Putamen (tissue), 1 donor: ENCODE measurements at regions not wholly inside any gene's neighbourhood (a gene's known extent, or its start where the extent isn't known, plus 50 kb on each side); places are given as distances from the start of the nearest gene placed in this dataset.

Experiments used
- DNase-seq: peaks from one replicate; pipeline ENCODE4 v3.0.0-alpha.2; 2016; ENCODE audit warnings: low spot score

- DNase-seq: no peak
These were observed 61.4 kb upstream of the TLE3 start for GRCh38 chr15:70159001-70159712.

DNA sequence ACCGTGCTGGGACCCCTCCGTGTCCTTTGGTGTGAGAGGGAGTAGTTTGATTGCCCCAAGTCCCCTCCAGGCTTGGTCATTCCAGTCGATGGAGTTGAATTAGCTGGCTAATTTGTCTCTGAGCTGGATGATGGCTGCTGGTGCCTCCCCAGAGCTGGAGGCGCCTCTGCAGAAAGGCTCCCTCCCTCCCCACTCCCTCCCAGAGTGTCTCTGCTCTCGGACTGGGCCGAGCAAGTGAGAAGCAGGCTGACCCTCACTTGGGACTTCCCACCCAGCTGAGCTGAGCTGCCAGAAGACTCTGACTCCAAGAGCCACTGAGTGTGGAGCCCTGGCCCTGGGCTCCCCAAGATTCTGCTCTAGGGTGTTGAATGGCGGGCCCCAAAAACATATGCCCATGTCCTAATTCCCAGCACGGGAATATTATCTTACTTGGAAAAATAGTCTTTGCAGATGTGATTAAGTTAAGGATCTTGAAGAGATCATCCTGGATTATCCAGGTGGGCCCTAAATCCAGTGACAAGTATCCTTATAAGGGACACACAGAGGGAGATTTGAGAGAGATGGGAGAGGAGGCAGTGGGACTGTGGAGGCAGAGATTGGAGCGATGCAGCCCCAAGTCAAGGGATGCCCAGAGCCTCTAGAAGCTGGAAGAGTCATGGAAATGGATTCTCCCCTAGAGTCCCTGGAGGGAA is 60.7 kb upstream of the TLE3 start:
- DNase-seq: no peak

DNA sequence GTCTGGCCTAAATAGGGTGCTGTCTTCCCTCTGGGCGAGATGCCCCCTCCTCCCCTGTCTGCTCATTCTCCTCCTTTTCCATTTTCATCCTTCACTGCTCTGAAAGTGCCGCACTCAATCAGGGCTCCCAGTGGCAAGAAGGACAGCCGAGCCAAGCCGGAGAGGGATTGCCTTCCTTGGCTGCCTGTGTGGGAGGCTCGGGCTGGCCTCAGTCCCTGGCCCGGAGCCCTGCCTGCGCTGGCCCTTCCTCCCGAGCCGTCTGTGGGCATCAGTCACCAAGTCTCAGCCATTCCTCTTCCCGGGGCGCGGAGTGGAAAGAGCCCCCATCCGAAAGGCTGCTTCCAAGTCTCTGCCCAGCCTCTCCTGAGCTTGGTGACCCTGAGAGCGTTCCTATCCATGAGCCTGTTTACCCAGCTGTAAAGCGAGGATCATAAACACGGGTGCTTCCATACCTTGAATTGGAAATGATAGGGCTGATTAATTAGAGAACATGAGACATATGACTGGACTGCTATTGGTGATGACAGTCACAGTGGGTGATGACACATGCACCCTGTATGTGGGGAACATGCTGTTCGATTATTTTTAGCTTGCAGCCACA is 59.1 kb upstream of the TLE3 start:
- no peak for DNase-seq

GRCh38 chr15:70154718-70155347 is 57.1 kb upstream of the TLE3 start:
- no peak for DNase-seq

DNA sequence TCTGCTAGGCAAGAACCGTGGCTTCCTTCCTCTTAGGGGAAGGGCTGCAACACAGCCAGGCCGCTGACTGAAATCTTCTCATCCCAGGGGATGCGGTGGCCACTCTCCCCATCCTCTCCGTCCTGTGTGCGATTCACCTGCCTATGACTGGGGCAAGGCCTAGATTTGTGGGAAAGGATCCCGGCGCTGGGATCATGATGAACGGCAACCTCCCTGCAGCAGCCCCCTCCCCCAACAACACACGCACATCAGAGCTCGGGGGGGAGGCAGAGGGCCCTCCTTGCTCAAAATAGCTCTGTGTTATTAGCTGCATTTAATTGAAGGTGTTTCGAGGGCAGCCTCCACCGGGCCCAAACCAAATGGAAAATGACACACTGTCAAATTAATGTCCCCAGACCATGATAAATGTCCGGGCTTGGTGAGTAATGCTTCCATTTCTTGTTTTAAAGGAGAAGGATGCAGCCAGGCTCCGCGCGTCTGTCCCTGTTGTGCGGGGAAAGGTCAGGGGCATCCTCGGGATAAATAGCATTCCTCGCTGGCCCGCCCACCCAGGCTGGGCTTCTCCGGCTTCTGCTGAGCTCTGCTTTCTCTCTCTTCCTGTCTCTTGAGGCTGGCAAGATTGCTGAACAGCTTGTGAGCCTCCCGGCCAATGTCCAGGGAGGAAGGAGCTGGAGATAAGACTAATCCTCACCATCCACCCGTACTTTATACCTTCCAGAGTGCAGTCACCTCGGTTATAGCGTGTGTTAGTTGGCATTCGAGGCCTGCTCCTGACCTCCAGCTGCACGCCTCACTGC is 56.4 kb upstream of the TLE3 start:
- no peak for DNase-seq

- no peak for DNase-seq
These were observed 54.4 kb upstream of the TLE3 start for GRCh38 chr15:70152070-70152480.

DNA sequence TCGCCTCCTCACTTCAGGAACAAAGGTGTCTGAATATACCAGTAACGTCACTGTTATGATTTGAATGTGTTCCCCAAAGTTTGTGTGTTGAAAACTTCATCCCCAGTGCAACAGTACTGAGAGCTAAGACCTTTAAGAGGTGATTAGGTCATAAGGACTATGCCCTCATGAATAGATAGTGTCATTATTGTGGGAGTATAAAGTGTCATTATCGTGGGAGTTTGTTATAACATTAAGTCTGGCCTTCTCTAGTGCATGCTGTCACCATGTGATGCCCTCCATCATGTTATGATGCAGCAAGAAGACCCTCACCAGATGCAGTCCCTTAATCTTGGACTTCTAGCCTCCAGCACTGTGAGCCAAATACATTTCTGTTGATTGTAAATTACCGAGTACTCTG is 53.7 kb upstream of the TLE3 start:
- DNase-seq: no peak

GRCh38 chr15:70151003-70151402 is 53.3 kb upstream of the TLE3 start:
- DNase-seq: no peak

DNA sequence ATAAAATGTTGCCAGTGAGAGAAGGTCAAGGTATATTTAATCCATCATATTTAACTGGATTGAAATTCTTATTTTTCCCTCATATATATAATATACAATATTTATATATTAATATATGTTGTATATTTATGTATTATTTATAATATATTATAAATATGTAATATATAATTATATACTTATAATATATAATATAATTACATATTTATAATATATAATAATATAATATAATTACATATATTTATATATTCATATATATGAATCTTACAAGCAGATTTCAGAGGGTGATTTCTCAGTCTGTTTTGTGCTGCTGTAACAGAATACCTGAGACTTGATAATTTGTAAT is 52.7 kb upstream of the TLE3 start:
- DNase-seq: no peak

DNA sequence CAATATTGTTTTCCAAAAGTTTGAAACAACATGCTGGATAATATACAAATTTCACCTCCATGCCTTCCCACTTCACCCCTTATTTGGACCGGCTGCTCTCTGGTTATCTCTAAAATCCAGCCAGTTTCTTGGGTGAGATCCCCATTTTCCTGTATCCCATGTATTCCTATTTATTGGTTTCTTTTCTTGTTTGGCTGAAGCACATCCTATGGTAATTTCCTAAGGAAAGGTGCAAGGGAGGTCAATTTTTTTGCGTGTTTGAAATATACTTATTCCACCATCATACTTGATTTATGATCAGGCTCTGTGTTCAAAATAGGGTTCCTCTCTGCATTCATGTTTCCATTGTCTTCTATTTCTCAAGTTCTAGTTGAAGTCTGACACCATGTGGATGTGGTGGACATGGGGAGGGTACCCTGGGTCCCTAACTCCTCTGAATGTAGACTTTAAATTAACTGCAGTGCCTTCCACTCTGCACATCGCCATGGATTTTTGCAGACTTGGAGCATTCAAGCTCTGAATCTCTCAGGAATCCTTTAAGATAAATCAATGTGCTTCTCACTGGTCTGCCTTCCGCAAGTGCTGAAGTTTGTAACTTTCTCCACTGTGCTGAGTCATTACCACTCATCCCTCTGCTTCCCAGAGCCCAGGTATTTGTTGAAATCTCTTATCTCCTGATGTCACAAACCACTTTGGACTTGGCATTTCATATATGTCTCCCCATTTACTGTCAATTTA is 52.1 kb upstream of the TLE3 start:
- DNase-seq: no peak

DNA sequence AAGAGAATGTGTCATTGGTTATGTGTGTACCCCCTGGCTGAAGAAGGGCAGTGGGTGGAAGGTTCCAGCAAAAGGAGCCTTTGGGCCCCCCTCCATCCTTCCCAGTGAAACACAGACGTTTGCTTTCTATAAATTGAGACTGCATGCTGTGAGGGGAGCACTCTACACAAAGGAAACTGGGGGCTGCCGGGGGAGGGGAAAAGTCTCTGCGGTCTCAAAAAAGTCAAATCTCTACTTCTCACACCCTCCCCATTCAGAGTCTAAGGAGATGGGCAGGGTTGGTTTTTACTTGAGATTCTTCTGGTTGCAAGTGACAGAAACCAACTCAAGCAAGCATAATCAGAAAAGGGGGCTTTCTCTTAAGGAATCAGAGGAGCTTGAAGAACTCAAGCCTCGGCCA is 50.1 kb upstream of the TLE3 start:
- no peak for DNase-seq
